HepG2 (cell line): ENCODE measurements at regions not wholly inside any gene's neighbourhood (a gene's known extent, or its start where the extent isn't known, plus 50 kb on each side); places are given as distances from the start of the nearest gene placed in this dataset.

Experiments
- ATAC-seq: fragments of 200-7000 bp; cut with Tn5 transposase; 3 replicates; pipeline ENCODE4 v1.9.1; 2020; ENCODE audit warnings: mild to moderate bottlenecking, moderate library complexity
- BruUV-seq: library from RNA; stranded (reverse); fragments of 400-500 nt; replicated peaks from 2 replicates; lab custom pipeline; 2021; lab: Mats Ljungman, UMichigan
- CTCF ChIA-PET: fragments of 300-600 bp; formaldehyde crosslinking; extraction: SDS; loops from one replicate; lab custom pipeline; 2021; ENCODE audit warnings: low total read pairs, inconsistent platforms, low intra/inter-chr PET ratio; lab: Yijun Ruan, JAX
- POLR2A ChIA-PET: fragments of 350-600 bp; sonication (Branson Sonifier 250); formaldehyde crosslinking; loops from one replicate; lab custom pipeline; 2020; ENCODE audit warnings: antibody characterized with exemption, inconsistent platforms; lab: Yijun Ruan, JAX
- DNase-seq: peaks from one replicate; pipeline ENCODE4 v3.0.0-alpha.2; 2015; ENCODE audit warnings: low spot score
- FAIRE-seq: peaks from 3 replicates; lab custom pipeline; 2011; peaks lifted over from hg19 to GRCh38; lab: Jason Lieb, UNC
- H2AFZ ChIP-seq: one replicate; pipeline ENCODE4 v1.6.1; 2011; ENCODE audit warnings: low read length, inconsistent platforms
- H3K27ac ChIP-seq: fragments of 300-600 bp; 3 replicates; pipeline ENCODE4 v1.8.0; 2011; ENCODE audit warnings: mixed run types, mild to moderate bottlenecking, mixed read lengths, low read length, inconsistent platforms; ENCODE audit not compliant: insufficient read depth; ENCODE audit errors: extremely low read length
- H3K27me3 ChIP-seq, 2 experiments: fragments of 200-600 bp in 1 of 2; 2 replicates in 1 of 2; 3 replicates in 1 of 2; pipeline versions ENCODE4 v1.6.0 to v1.8.0; 2011; ENCODE audit warnings: low read length in 2 of 2, mild to moderate bottlenecking in 2 of 2, moderate library complexity in 2 of 2, inconsistent platforms in 1 of 2; ENCODE audit not compliant: insufficient read depth in 2 of 2, control insufficient read depth in 1 of 2
- H3K36me3 ChIP-seq, 2 experiments: fragments of 200-600 bp in 1 of 2; replicated peaks in 1 of 2; 2 replicates in 1 of 2; 3 replicates in 1 of 2; pipeline versions ENCODE4 v1.5.1 to v1.8.0; 2011; ENCODE audit warnings: low read length in 2 of 2, inconsistent platforms in 1 of 2; ENCODE audit not compliant: insufficient read depth in 2 of 2, control insufficient read depth in 1 of 2
- H3K4me1 ChIP-seq: 2 replicates; pipeline ENCODE4 v1.5.1; 2012; ENCODE audit warnings: low read length, inconsistent platforms; ENCODE audit not compliant: insufficient read depth
- H3K4me2 ChIP-seq: 2 replicates; pipeline ENCODE4 v1.6.0; 2011; ENCODE audit warnings: low read depth, low read length, inconsistent platforms
- H3K4me3 ChIP-seq, 3 experiments: fragments of 200-600 bp in 1 of 3; sonication (generic), shearing (Covaris generic) in 1 of 3; replicated peaks in 1 of 3; 2 replicates each; pipeline ENCODE4 v1.5.1; 2011 to 2016; ENCODE audit warnings: low read length in 3 of 3, inconsistent platforms in 2 of 3, low read depth in 2 of 3, mild to moderate bottlenecking in 2 of 3, control low read depth in 1 of 3, mixed read lengths in 1 of 3; ENCODE audit not compliant: insufficient read depth in 1 of 3
- H3K79me2 ChIP-seq: one replicate; pipeline ENCODE4 v1.6.1; 2011; ENCODE audit warnings: low read length, inconsistent platforms; ENCODE audit not compliant: insufficient read depth
- H3K9ac ChIP-seq: 2 replicates; pipeline ENCODE4 v1.6.0; 2011; ENCODE audit warnings: mild to moderate bottlenecking, low read depth, low read length, inconsistent platforms; ENCODE audit not compliant: insufficient read depth
- H3K9me3 ChIP-seq: 2 replicates; pipeline ENCODE4 v1.5.1; 2012; ENCODE audit warnings: mild to moderate bottlenecking, low read length
- H4K20me1 ChIP-seq: 2 replicates; pipeline ENCODE4 v1.6.0; 2011; ENCODE audit warnings: inconsistent platforms, mild to moderate bottlenecking, low read length, moderate library complexity; ENCODE audit not compliant: insufficient read depth
- KLF6 ChIP-seq: IDR thresholded peaks from 2 replicates; pipeline ENCODE4 v1.8.0; 2016; ENCODE audit warnings: missing biosample characterization, missing genetic modification reagents
- NFIB ChIP-seq: sonication (generic); formaldehyde crosslinking; IDR thresholded peaks from 2 replicates; pipeline ENCODE4 v1.9.0; 2021; ENCODE audit warnings: missing genetic modification reagents, mild to moderate bottlenecking, borderline replicate concordance
- SIX1 ChIP-seq: sonication (generic); formaldehyde crosslinking; IDR thresholded peaks from 2 replicates; pipeline ENCODE4 v1.4.0; 2020; ENCODE audit warnings: missing genetic modification reagents, borderline replicate concordance
- SMARCC2 ChIP-seq: fragments of 450-650 bp; IDR thresholded peaks from 2 replicates; pipeline ENCODE4 v1.6.1; 2017; ENCODE audit warnings: antibody characterized with exemption, mild to moderate bottlenecking
- TBX3 ChIP-seq: fragments of 450-650 bp; IDR thresholded peaks from 2 replicates; pipeline ENCODE4 v1.6.1; 2017; ENCODE audit warnings: antibody characterized with exemption, mild to moderate bottlenecking, inconsistent platforms, borderline replicate concordance
- ZNF10 ChIP-seq: sonication (generic); formaldehyde crosslinking; IDR thresholded peaks from 2 replicates; pipeline ENCODE4 v1.4.0; 2020; ENCODE audit warnings: mild to moderate bottlenecking, low read depth, missing genetic modification reagents, borderline replicate concordance
- WGBS: methylation state at CpG from one replicate; pipeline ENCODE4 v1.1.6; 2017; ENCODE audit warnings: low lambda C conversion rate; 5-methylcytosine and 5-hydroxymethylcytosine counted together
- in situ Hi-C: cut with HindIII; loops from 2 replicates; pipeline ENCODE4 v1.10.0; 2017; ENCODE audit warnings: low pct_unique_long_range_greater_than_20kb; ENCODE audit not compliant: extremely low pct_ligation_motif_present
- intact Hi-C: fragments of 100-400 bp; cut with micrococcal nuclease; formaldehyde crosslinking; loops from one replicate; pipeline ENCODE4 v1.10.0; 2022; ENCODE audit not compliant: unreplicated experiment

DNA sequence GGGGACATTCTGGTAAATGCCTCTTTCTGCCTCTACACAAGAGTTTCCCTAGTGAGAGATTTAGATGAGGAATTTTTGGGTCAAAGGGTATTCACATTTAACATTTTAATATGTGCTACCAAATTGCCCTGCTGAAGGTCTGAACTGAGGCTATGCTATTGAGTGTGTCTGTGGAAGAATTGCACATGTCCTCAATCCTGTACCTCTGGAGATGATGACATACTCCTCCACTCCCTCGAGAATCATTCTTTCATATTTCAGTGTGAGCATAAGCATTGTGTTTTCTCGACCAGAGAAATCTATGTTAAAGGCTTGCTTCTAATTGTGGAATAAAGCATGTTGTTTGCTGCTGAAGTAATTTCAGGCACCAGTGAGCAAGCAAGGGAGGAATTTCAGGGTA lies 110.5 kb downstream of the TSN start:
- H3K4me1 ChIP-seq = peaks cover 5% of the 10 kb centered on the region; the same call in 1 of the 2 replicates
- H3K9me3 ChIP-seq = no peaks in the 10 kb centered on the region
- H2AFZ ChIP-seq = no peak overlapping the region
- H3K27ac ChIP-seq = no peak overlapping the region
- H3K4me2 ChIP-seq = no peak overlapping the region
- in situ Hi-C loops (no loop called here), intact Hi-C loops (no loop called here)
- peaks cover 0 to 7% of the 10 kb centered on the region in 2 experiments; a peak in 3 of 5 replicates for H3K27me3 ChIP-seq
- H4K20me1 ChIP-seq = no peaks in the 10 kb centered on the region
- 0% methylated on average over 1 of the region's 2 CpGs for WGBS
- H3K79me2 ChIP-seq = no peaks in the 10 kb centered on the region
- no peak for TF ChIP-seq SIX1
- no peak for TF ChIP-seq KLF6 (CRISPR knock-in tag)
- no peak overlapping the region for H3K9ac ChIP-seq
- DNase-seq (no peak), ATAC-seq (no peak), FAIRE-seq (no peak)
- no TSS peak for BruUV-seq
- no peaks in the 10 kb centered on the region for H3K36me3 ChIP-seq
- ChIA-PET CTCF (no interaction called here), POLR2A (no interaction called here)
- H3K4me3 ChIP-seq = no peak overlapping the region

DNA sequence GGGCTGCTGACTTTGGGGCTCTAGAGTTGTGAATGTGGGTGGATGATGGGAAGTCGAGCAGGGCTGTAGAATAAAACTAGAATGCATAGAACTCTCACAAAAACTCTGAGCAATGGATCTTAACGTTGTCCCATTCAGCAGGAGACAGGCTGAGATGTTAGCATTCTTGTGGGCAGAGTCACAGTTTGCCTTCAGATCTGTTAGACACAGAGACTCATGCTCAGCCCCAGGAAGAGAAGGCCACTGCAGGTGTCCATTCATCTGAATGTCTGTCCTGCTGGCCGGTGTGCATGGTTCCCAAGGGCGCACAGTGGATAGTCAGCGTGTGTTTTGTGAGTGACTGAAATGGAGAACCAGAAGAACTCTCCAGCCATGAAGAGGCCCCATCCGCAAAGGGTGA lies 111.3 kb downstream of the TSN start:
- Histone ChIP-seq H3K4me1 (peaks cover 5% of the 10 kb centered on the region; the same call in 1 of the 2 replicates), H3K27me3 (peaks cover 0 to 7% of the 10 kb centered on the region in 2 experiments; a peak in 4 of 5 replicates), H3K27ac (no peak overlapping the region), H3K9me3 (no peaks in the 10 kb centered on the region), H4K20me1 (no peaks in the 10 kb centered on the region), H3K4me2 (no peak overlapping the region), H3K79me2 (no peaks in the 10 kb centered on the region), H2AFZ (no peak overlapping the region), H3K36me3 (no peaks in the 10 kb centered on the region), H3K9ac (no peak overlapping the region), H3K4me3 (no peak overlapping the region)
- no TSS peak for BruUV-seq
- 52% methylated on average over 6 of the region's 6 CpGs for WGBS
- FAIRE-seq (no peak), ATAC-seq (no peak), DNase-seq (no peak)
- intact Hi-C loops (no loop called here), in situ Hi-C loops (no loop called here)
- TF ChIP-seq NFIB (CRISPR knock-in tag) (no peak), ZNF10 (no peak), TBX3 (no peak), SMARCC2 (no peak)
- ChIA-PET POLR2A (no interaction called here), CTCF (no interaction called here)
